Inferior parietal cortex (tissue), 1 donor: ENCODE measurements at regions not wholly inside any gene's neighbourhood (a gene's known extent, or its start where the extent isn't known, plus 50 kb on each side); places are given as distances from the start of the nearest gene placed in this dataset.

Experiments used
- DNase-seq: peaks from one replicate; pipeline ENCODE4 v3.0.0-alpha.2; 2016; ENCODE audit errors: extremely low spot score

DNA sequence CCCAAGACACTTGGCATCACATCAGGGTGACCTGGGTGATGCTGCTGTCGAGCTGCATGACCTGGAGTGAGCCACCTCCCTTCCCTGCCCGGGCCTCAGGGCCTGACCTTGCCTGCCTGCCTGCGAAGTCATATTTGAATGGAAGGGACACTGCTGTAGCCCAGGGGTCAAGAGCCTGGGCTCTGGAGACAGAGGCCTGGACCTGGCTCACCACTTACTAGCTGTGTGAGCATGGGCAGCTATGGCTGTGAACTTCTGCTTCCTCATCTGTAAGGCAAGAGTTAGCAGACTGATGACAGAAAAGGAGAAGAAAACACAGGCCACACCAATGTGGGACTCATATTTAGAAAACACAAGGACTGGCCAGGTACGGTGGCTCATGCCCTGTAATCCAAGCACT is 118.7 kb downstream of the ZFP36L2 start:
- no peak for DNase-seq

DNA sequence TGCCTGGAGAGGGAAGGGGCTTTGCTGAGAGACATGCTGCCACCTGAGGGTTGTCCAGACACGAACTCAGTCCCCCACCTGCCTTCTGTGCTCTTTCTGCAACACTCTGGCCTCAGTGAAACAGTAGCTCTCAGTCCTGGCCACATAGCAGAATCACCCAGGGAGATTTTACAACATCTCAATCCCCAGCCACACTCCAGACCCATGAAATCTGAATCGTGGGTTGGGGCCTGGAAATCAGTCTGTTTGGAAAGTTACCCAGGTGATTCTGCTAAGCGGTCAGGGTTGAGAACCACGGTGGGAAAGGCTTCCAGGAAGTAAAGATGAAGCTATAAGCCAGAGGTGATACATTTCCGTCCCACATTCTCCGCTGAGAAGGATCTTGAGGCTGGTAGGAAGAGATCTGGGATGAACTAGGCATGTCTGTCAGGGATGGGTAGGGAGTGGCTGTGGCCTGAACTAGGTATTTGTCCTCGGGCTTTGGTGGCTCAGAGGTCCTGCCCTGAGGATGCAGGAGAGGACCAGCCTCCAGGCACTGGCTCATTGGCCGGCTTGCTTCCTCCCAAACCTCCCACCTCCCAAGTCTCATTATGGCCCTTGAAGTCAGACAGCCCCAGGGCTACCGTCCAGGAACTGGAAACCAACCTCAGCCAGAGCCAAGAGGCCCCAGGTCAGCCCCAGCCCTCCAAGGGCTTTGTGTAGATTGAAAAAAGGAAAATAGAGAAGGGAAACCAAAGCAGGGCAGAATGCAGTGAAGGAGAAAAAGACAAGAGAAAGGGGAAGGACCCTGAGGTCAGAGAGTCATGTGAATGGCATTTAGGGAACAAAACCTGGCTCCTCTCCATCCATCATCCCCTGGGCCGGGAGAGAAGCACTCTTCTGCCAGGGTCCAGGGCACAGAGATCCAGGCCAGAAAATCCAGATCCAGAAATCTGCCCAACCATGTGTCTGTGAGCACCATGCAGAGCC is 119.6 kb downstream of the ZFP36L2 start:
- peak; percentile 15 for DNase-seq

DNA sequence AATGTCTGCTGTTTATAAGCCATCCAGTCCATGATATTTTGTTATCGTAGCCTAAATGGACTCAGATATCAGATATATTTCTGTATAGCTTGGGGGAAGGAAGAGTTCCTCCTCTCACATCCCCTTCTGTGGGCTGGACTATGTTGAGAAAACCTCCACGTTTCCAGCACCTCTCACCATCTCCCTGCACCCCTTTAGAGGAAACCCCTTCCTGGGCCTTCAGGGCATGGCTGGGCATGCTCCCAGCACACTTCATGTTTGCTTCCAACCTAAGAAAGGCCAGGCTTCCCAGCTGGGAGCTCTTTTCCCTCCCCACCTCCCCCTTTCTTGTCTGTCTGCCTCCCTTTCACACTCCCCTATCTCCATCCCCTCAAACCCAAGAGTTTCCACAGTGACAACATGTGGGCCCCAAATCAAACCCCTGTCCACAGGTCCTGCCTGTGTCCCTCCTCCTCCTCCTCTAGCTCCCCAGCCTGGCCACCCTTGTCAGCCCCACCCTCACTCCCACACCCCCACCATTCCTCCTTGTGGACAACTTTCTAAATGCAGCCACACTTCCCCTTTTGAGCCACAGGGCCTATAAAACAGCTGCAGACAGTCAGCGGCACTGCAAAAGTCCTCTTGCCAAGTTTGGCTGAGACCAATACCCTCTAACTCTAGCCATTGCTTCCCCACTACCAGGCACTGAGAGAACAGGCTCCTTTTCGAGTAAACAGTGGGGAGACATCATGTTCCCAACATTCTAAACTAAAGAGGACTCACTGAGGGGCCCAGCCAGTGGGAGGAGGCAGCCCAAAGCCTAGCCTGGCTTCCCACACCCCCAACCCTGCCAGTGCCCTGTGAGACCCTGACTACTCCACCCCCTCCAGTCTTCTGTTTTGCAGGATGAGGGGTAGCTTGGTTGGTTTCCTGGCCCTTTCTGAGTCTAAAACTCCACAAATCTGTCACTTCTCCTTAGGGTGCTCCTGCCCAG is 120.5 kb downstream of the ZFP36L2 start:
- DNase-seq = peak; percentile 30

DNA sequence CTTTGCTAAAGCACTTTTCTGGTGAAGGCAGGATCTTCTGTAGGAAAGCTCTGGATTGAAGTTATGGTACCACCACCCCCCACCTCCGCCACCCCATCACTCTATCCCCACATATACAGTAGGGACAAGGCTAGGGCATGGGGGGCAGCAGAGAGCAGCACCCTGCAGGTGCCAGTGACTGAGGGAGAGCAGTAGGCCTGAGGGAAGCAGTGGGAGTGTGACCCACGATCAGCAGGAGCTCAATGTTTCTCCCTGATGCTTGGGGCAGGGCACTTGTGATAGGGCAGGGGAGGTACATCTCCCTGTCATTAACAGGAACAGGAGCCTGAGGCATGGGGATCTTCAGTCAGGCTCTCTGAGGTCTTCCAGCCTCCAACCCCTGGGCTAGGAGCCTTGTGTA is 121.6 kb downstream of the ZFP36L2 start:
- no peak for DNase-seq

DNA sequence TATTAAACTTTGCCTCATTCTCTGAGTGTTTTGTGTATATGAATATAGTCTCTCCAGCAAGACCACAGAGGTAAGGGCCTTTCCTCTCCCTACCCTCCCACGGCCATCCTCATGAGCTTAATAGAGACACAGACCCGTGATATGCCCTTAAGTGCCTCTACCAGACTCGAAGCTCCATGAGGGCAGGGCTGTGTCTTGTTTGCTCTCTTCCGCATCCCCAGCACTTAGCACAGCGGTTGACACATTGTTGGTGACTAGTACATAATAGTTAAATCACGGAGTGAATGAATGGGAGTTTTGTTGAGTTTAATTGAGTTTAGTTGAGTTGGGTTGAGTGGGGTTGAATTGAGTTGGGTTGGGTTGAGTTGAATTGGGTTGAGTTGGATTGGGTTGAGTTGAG is 122.3 kb downstream of the ZFP36L2 start:
- DNase-seq = no peak

DNA sequence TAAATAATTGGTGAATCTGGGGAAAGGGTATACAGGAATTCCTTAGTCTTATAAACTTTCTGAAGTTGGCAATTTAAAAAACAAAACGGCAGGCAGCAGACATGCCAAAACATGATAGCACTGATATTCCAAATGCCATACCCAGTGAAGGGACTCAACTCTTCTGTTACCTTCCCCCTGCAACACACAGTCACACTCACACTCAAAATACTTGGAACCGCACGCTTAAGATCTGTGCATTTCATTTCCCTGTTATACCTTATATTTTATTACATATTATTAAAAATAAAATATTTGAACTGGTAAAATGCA is 123.4 kb downstream of the ZFP36L2 start:
- no peak for DNase-seq

DNA sequence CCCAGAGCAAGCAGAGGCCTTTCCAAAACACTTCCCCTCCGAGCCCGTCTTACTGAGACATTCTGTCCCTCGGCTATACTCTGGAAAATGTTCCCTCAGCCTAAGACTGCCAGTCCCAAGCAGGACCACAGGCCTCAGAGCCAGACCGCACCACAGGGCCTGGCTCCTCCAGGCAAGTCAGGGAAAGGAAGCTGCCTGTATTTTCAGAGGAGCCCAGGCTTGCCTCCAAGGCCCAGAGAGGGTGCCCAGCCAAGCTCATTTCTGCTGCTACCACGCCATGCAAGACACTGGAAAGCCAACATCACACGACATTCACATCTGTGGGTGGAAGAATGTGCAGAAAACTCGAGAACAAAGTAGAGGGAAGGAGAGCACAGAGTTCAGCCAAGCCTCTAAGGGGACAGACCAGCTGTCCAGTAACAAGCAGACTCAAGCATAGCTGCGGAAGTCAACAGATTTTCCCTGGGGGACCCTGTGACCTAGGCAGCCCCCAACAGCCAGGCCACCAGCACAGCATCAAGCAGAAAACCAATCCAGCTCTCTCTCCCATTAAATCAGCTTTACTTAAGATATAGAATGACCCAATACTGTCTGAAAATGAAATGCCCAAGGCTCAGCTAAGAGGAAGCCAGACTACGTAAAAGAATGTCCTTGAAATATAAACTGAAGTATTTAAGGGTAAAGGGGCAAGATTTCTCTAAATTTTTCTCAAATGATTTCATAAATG is 123.9 kb downstream of the ZFP36L2 start:
- peak; percentile 12 for DNase-seq

DNA sequence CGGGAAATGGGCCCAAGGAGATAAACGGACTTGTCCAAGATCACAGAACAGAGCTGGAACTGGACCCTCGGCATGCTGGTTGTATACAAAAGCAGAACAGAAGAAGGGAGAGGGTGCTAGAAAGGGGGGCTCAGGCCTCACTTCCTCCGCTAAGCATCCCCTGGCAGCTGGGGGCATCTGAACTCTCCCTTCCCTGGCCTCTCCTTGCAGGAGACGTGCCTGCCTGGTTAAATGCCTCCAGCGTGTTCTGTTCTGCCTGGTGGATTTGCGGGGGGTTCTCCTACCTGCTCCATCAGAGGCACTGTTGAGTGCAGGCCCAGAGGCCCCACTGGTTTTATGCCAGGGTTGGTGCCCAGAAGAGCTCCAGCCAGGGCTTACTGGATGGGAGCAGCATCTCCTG is 124.7 kb downstream of the ZFP36L2 start:
- DNase-seq = no peak

DNA sequence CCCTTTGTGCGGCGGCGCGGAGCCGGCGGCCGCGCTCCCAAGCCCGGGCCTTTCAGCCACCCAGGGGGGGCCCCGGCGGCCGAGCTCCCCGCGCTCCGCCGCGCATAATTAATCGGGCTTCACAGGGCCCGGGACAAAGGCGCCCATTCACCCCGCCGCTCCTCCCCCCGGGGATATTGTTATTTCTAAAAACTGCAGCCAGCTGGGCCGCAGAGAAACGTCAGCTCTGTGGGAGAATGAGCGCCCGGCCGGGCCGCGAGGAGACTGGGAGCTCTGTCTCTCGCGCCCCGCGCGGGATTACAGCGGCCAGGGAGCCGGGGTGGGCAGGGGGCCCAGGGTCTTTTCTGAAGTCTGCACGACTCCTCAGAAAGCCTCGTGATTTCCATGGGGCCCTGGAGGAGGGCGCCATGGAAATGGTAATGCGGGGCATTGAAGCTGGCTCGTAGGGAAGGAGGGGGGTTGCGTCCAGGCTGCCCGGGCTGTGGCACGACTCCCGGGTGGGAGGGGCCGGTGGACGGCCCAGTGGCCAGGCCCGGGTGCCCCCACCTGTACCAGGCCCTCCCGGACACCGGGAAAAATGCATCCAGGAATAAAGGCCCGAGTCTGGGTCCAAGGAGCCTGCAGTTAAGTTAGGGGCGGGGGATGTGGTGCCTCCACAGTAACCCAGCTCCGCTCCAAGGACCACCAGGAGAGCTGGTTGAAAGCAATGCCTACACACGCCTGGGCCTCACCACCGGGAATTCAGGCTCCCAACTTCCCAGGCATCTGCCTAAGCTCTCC is 125.3 kb downstream of the ZFP36L2 start:
- peak; percentile 91 for DNase-seq

DNA sequence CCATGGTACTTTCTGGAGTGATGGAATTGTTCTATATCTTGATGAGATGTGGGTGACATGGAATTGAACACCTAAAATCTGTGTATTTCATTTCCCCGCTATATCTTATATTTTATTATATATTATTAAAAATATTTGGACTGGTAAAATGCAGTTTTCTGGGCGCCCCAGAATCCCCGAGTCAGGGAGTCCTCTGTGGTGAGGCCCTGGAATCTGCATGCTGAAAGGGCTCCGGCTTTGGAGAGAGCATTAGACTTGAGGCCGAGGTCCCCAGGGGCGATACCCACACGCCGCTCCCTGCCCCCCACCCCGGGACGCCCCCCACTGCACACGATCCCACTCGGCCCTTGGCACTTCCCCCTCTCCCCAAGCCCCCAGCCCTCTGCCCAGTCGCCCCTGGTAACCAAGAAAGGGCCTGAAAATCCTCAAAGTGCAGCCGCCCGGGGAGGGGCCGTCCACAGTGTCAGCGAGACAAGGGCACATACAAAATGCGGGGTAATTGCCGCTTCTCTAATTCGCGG is 126.0 kb downstream of the ZFP36L2 start:
- DNase-seq = no peak

DNA sequence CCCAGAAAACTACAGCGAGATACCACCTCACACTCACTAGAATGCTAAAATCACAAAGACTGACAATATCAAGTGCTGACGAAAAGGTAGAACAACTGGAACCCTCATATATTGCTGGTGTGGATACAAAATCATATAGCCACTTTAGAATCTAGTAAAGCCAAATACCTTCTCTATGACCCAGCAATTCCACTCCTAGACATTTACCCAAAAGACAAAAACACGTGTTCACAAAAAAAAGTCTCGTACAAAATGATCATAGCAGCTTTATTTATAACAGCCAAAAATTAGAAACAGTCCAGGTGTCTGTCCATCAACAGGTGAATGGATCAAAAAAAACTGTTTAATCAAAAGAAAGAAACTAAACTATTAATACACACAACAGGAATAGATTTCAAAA is 126.6 kb downstream of the ZFP36L2 start:
- no peak for DNase-seq

DNA sequence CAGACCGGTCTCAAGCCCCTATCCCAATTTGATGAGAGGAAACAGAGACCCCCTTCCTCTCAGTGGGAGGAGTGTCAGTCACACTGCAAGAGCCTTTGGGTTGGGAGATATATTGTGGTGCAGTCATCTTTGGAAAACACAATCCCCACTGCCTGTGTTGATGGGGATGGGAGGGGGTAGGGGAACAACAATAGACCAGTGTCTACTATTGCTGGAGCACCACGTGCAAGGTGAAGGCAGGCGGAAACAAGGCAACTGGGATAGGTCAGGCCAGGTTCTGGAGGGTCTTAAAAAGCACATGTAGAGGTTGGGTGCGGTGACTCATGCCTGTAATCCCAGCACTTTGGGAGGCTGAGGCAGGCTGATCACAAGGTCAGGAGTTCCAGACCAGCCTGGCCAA is 127.9 kb downstream of the ZFP36L2 start:
- no peak for DNase-seq

DNA sequence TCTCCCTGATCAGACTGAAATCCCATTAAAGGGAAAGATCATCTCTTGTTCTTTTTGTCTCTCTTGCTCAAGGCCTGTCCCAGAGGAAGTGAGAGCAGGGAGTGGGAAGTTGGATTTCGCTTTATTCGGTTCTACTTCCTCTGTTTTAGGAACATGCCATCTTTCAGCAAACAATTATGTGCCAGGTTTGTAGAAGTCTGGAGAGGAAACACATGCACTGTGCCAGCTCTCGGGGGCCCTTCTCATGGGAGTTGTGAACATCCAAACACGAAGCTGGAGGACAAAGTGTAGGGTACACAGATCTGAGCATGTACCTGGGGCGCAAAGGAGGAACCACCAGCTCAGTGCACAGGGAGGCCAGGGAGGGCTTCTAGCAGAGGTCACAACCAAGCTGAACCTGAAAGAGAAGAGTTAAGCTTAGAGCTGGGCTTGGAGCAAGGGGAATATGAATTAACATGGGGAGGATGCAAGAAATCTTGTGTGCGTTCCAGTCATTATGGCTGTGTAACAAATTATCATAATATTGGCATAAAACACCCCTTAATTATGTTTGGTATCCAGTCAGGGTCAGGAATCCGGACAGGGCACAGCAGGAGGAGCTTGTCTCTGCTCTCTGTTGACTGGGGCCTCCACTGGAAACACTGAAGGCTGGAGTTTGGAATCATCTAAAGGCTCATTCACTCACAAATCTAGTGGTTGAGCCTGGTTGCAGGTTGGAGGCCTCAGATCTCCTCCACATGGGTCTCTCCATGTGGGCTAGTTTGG is 128.6 kb downstream of the ZFP36L2 start:
- peak; percentile 18 for DNase-seq

DNA sequence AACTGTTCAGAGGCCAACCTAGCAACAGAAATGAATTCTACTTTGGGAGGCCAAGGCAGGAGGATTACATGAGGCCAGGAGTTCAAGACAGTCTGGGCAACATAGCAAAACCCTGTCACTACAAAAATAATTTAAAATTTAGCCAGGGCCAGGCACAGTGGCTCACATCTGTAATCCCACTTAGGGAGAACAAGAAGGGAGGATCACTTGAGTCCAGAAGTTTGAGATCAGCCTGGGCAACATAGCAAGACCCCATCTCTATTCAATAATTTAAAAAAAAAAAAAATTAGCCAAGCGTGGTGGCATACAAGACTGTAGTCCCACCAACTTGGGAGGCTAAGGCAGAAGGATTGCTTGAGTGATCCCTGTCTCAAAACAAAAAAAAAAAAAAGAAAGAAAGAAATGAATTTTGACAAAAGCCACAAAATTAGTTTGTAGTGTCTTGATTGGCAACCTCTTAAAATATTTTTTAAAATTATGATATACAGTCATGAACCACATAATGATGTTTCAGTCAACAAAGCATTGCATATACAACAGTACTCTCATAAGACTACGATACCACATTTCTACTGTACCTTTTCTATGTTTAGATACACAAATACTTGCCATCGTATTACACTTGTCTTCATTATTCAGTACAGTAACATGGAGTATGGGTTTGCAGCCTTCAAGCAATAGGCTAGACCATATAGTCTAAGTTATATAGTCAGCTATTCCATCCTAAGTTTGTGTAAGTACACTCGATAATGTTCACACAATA is 130.7 kb downstream of the ZFP36L2 start:
- no peak for DNase-seq

DNA sequence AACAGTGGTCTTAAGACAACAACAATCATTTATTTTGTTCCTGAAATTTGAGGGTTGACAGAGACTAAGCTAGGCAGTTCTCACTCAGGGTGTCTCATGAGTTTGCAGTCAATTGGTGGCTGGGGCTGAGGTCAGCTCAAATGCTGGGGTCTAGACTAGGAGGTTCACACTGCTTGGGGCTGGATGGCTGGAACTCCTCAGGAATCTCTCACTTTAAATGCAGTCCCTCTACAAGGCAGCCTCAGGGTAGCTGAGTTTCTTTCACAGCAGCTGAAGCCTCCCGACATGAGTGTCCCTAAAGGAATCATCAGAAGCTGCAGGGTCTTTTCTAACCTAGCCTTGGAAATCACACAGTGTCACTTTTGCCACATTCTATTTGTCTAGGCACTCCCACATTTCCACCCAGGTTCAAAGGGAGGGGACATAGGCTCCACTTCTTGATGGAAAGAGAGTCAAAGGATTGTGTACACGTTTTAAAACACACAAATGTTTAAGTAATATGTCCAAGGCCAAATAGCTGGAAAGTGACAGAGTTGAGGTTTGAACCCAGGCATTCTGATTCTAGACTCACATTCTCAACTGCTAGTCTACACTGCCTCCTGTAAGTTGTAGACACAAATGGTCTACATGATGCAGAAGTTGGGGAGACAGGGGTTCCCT is 133.8 kb downstream of the ZFP36L2 start:
- DNase-seq = no peak

DNA sequence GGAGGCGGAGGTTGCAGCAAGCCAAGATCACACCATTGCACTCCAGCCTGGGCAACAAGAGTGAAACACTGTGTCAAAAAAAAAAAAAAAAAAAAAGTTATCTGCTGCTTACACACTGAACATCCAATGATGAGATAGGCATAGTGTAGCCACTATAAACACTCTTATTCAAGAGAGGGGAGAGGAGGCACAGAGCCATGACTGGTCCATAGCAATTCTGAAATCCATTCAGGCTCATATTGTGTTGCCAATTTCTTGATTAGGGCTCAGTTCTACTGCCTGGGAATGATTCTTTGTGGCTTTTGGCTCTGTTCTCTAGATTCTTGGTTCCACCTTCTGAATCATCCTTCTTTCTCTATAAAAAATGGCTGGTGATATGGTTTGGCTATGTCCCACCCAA is 136.1 kb downstream of the ZFP36L2 start:
- no peak for DNase-seq

DNA sequence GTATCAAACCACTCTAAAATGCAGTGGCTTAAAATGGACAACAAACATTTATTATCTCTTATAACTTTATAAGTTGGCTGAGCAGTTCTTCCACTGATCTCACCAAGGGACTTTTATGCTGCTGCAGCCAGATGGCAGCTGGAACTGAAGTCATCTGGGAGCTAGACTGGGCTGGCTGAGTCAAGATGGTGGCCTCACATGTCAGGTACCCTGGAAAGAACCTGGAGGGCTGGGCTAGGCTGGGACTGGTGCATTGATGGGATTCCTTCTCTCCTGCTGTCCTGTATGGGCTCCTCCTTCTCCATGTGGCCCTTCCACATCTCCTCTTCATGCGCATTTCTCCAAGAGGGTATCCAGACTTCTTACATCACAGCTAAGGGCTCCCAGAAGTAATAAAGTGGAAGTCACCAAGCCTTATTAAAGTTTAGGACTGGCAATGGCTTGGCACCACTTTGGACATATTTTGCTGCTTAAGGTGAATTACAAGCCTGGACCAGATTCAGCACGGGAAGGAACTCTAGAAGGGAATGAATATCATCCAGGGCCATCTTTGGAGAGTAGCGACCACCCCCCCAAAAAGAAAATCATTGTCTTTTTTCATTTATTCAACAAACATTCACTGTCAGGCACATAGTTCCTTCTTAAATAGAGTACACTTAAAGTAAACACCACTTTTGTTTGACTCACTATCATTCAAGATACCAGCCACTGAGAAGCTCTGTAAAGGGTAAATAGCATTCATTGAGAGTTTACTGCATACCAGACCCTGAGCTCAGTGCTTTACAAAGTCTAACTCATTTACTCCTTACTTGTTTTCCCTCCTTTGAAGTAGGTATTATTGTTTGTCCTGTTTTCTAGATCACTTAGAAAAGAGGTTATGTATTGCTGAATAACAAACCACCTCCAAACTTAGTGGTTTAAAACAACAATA is 138.0 kb downstream of the ZFP36L2 start:
- no peak for DNase-seq

DNA sequence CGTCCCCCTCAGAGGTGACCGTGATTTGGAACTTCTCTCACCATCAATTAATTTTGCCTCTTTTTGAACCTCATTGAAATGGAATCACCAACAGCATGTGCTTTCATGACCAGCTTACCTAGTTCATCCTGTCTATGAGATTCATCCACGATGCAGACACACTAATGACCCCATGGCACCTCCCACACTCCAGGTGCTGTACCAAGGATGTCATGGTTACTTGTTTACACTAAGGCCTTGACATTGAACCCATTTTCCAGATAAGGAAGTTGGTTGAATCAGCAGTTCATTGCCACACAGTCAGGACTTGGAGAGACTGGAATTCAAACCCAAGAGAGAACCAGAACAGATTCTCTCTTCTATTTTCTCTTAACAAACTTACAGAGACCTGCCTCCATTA is 139.0 kb downstream of the ZFP36L2 start:
- DNase-seq = no peak
